BE2C (cell line): ENCODE measurements at regions not wholly inside any gene's neighbourhood (a gene's known extent, or its start where the extent isn't known, plus 50 kb on each side); places are given as distances from the start of the nearest gene placed in this dataset.

ENCODE experiments used
- DNase-seq: peaks from one replicate; pipeline ENCODE4 v3.0.0-alpha.2; 2020
- H3K27me3 ChIP-seq: fragments of 250-450 bp; sonication (Bioruptor Pico); 2 replicates; pipeline ENCODE4 v1.5.1; 2020; ENCODE audit warnings: mild to moderate bottlenecking
- H3K36me3 ChIP-seq: fragments of 250-450 bp; sonication (Bioruptor Pico); 2 replicates; pipeline ENCODE4 v1.5.1; 2020; ENCODE audit warnings: mild to moderate bottlenecking
- H3K4me1 ChIP-seq: fragments of 250-450 bp; sonication (Bioruptor Pico); 2 replicates; pipeline ENCODE4 v1.5.1; 2020
- H3K4me3 ChIP-seq: 2 replicates; pipeline ENCODE4 v1.5.1; 2011; ENCODE audit warnings: low read depth, low read length
- H3K9me3 ChIP-seq: fragments of 250-450 bp; sonication (Bioruptor Pico); 2 replicates; pipeline ENCODE4 v1.5.1; 2020
- TF ChIP-seq, protein P1 (sequence below): IDR thresholded peaks from 2 replicates; pipeline ENCODE4 v1.5.1; 2012; ENCODE audit warnings: mild to moderate bottlenecking, low read depth, low read length

GRCh38 chr15:57827021-57827420, 120.5 kb downstream of the POLR2M start:
- TF ChIP-seq, protein P1, sequence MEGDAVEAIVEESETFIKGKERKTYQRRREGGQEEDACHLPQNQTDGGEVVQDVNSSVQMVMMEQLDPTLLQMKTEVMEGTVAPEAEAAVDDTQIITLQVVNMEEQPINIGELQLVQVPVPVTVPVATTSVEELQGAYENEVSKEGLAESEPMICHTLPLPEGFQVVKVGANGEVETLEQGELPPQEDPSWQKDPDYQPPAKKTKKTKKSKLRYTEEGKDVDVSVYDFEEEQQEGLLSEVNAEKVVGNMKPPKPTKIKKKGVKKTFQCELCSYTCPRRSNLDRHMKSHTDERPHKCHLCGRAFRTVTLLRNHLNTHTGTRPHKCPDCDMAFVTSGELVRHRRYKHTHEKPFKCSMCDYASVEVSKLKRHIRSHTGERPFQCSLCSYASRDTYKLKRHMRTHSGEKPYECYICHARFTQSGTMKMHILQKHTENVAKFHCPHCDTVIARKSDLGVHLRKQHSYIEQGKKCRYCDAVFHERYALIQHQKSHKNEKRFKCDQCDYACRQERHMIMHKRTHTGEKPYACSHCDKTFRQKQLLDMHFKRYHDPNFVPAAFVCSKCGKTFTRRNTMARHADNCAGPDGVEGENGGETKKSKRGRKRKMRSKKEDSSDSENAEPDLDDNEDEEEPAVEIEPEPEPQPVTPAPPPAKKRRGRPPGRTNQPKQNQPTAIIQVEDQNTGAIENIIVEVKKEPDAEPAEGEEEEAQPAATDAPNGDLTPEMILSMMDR, result no peak
- Histone ChIP-seq H3K27me3 (no peaks in the 10 kb centered on the region; the same call in none of the 2 replicates), H3K4me1 (no peaks in the 10 kb centered on the region), H3K9me3 (no peaks in the 10 kb centered on the region), H3K36me3 (no peaks in the 10 kb centered on the region), H3K4me3 (no peak overlapping the region)
- no peak for DNase-seq

DNA sequence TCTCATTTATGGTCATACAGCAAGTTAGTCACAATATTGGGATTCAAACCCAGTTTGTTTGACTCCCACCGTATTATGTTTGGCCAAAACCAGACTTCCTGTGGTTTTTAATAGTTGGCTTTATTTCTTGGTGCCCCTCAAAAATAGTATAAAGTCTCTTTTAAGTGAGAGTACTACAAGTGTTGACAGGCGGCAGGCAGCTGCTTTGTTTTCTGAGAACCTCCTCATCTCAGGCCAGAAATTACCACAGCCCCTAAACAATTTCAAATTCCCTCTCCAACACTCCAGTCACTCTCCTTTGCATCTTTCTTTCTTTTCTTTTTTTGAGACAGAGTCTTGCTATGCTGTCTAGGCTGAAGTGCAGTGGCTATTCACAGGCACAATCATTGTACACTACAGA, 121.5 kb downstream of the POLR2M start:
- Histone ChIP-seq H3K4me3 (no peak overlapping the region), H3K4me1 (no peaks in the 10 kb centered on the region), H3K36me3 (no peaks in the 10 kb centered on the region), H3K27me3 (peaks cover 1% of the 10 kb centered on the region), H3K9me3 (no peaks in the 10 kb centered on the region)
- TF ChIP-seq, protein P1, result no peak
- DNase-seq, result no peak

GRCh38 chr15:57832183-57832582, 125.7 kb downstream of the POLR2M start:
- TF ChIP-seq, protein P1, result no peak
- DNase-seq, result no peak
- peaks cover 11% of the 10 kb centered on the region for H3K27me3 ChIP-seq
- no peaks in the 10 kb centered on the region for H3K36me3 ChIP-seq
- H3K4me3 ChIP-seq, result no peak overlapping the region
- H3K9me3 ChIP-seq, result no peaks in the 10 kb centered on the region
- H3K4me1 ChIP-seq, result no peaks in the 10 kb centered on the region

DNA sequence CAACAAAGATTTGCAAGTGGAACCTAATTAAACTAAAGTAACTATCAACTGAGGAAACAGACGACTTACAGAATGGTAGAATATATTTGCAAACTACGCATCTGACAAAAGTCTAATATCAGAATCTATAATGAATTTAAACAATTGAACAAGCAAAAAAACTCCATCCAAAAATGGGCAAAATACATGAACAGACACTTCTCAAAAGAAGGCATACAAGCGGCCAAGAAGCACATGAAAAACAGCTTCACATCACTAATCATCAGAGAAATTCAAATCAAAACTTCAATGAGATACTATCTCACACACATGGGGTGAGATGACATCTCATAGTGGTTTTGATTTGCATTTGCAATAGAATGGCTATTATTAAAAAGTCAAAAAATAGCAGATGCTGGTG, 128.6 kb downstream of the POLR2M start:
- TF ChIP-seq, protein P1, result no peak
- H3K27me3 ChIP-seq, result peaks cover 13% of the 10 kb centered on the region
- DNase-seq, result no peak
- no peaks in the 10 kb centered on the region for H3K4me1 ChIP-seq
- no peaks in the 10 kb centered on the region for H3K36me3 ChIP-seq
- no peak overlapping the region for H3K4me3 ChIP-seq
- no peaks in the 10 kb centered on the region for H3K9me3 ChIP-seq

GRCh38 chr15:57849317-57849716, 142.8 kb downstream of the POLR2M start:
- TF ChIP-seq, protein P1, result no peak
- H3K9me3 ChIP-seq, result no peaks in the 10 kb centered on the region
- H3K36me3 ChIP-seq, result no peaks in the 10 kb centered on the region
- no peak for DNase-seq
- no peaks in the 10 kb centered on the region for H3K4me1 ChIP-seq
- no peaks in the 10 kb centered on the region for H3K27me3 ChIP-seq
- no peak overlapping the region for H3K4me3 ChIP-seq

DNA sequence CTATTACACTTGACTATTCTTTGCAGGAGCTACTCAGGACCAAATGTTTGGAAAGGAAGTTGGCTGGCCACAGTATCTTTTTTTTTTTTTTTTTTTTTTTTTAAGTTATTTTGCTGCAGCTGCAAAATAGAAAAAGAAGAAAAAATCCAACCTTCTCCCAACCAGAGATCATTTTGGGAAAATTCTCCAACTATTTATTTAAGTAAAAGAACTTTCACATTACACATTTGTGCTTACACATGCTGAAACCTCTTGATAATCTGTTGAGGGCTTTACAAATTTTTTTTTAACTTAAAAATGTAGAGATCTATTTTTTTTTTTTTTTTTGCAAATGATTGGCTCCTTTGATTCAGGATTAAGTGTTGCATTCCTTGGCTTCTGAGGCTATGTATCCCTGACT, 148.0 kb downstream of the POLR2M start:
- H3K36me3 ChIP-seq, result no peaks in the 10 kb centered on the region
- TF ChIP-seq, protein P1, result no peak
- no peaks in the 10 kb centered on the region for H3K4me1 ChIP-seq
- H3K4me3 ChIP-seq, result no peak overlapping the region
- no peaks in the 10 kb centered on the region; the same call in 1 of the 2 replicates for H3K9me3 ChIP-seq
- H3K27me3 ChIP-seq, result no peaks in the 10 kb centered on the region
- DNase-seq, result no peak
